Astrocyte (in vitro differentiated cells and primary cell): ENCODE measurements at regions not wholly inside any gene's neighbourhood (a gene's known extent, or its start where the extent isn't known, plus 50 kb on each side); places are given as distances from the start of the nearest gene placed in this dataset.

ENCODE experiments used
- DNase-seq: peaks from one replicate; pipeline ENCODE4 v3.0.0-alpha.2; 2010; ENCODE audit warnings: low read depth
- FAIRE-seq: peaks from 2 replicates; lab custom pipeline; 2011; peaks lifted over from hg19 to GRCh38; lab: Jason Lieb, UNC
- H2AFZ ChIP-seq: 2 replicates; pipeline ENCODE4 v1.6.0; 2012; ENCODE audit warnings: low read depth, low read length, inconsistent platforms
- H3K27ac ChIP-seq: 2 replicates; pipeline ENCODE4 v1.5.1; 2011; ENCODE audit warnings: low read depth, low read length, inconsistent platforms
- H3K27me3 ChIP-seq: 2 replicates; pipeline ENCODE4 v1.6.0; 2011; ENCODE audit warnings: low read length, inconsistent platforms; ENCODE audit not compliant: insufficient read depth
- H3K36me3 ChIP-seq: 2 replicates; pipeline ENCODE4 v1.5.1; 2011; ENCODE audit warnings: low read length, inconsistent platforms; ENCODE audit not compliant: insufficient read depth
- H3K4me1 ChIP-seq: 2 replicates; pipeline ENCODE4 v1.5.1; 2011; ENCODE audit warnings: low read length, inconsistent platforms; ENCODE audit not compliant: insufficient read depth
- H3K4me2 ChIP-seq: 2 replicates; pipeline ENCODE4 v1.6.0; 2012; ENCODE audit warnings: low read length, inconsistent platforms
- H3K4me3 ChIP-seq: 2 replicates; pipeline ENCODE4 v1.5.1; 2011; ENCODE audit warnings: low read depth, mild to moderate bottlenecking, low read length, inconsistent platforms; ENCODE audit not compliant: insufficient read depth
- H3K79me2 ChIP-seq: 2 replicates; pipeline ENCODE4 v1.6.0; 2012; ENCODE audit warnings: mild to moderate bottlenecking, low read length, inconsistent platforms; ENCODE audit not compliant: insufficient read depth
- H3K9ac ChIP-seq: 2 replicates; pipeline ENCODE4 v1.6.0; 2012; ENCODE audit warnings: mild to moderate bottlenecking, low read length, inconsistent platforms
- H3K9me3 ChIP-seq: 2 replicates; pipeline ENCODE4 v1.5.1; 2012; ENCODE audit warnings: low read depth, mild to moderate bottlenecking, low read length, inconsistent platforms; ENCODE audit not compliant: insufficient read depth
- H4K20me1 ChIP-seq: 2 replicates; pipeline ENCODE4 v1.6.0; 2012; ENCODE audit warnings: low read length, inconsistent platforms; ENCODE audit not compliant: insufficient read depth
- H3K27ac Mint-ChIP-seq: one replicate; pipeline ENCODE4 v1.8.0; 2021; ENCODE audit warnings: mild to moderate bottlenecking, mixed read lengths; ENCODE audit not compliant: unreplicated experiment
- H3K27me3 Mint-ChIP-seq: one replicate; pipeline ENCODE4 v1.8.0; 2021; ENCODE audit warnings: low read depth, mixed read lengths; ENCODE audit not compliant: unreplicated experiment
- H3K36me3 Mint-ChIP-seq: one replicate; pipeline ENCODE4 v1.8.0; 2021; ENCODE audit warnings: low read depth, mixed read lengths; ENCODE audit not compliant: unreplicated experiment
- H3K4me1 Mint-ChIP-seq: one replicate; pipeline ENCODE4 v1.8.0; 2021; ENCODE audit warnings: low read depth, mixed read lengths; ENCODE audit not compliant: unreplicated experiment
- H3K4me3 Mint-ChIP-seq: one replicate; pipeline ENCODE4 v1.8.0; 2021; ENCODE audit warnings: mild to moderate bottlenecking, moderate library complexity, mixed read lengths; ENCODE audit not compliant: unreplicated experiment
- H3K9me3 Mint-ChIP-seq: one replicate; pipeline ENCODE4 v1.8.0; 2021; ENCODE audit warnings: mild to moderate bottlenecking, mixed read lengths; ENCODE audit not compliant: unreplicated experiment
- EZH2 ChIP-seq: IDR thresholded peaks from 2 replicates; pipeline ENCODE4 v1.6.1; 2012; ENCODE audit warnings: mild to moderate bottlenecking, low read length, inconsistent platforms; ENCODE audit not compliant: insufficient read depth
- TF ChIP-seq, protein P1 (sequence below): IDR thresholded peaks from 2 replicates; pipeline ENCODE4 v1.5.1; 2011; ENCODE audit warnings: low read depth, mild to moderate bottlenecking, inconsistent platforms, low read length, moderate library complexity; ENCODE audit not compliant: insufficient read depth

GRCh38 chr2:4530231-4530630, 826.9 kb downstream of the DCDC2C start:
- Histone ChIP-seq H4K20me1 (no peaks in the 10 kb centered on the region), H3K4me3 (no peak overlapping the region), H3K27me3 (no peaks in the 10 kb centered on the region), H3K36me3 (no peaks in the 10 kb centered on the region), H3K9ac (no peak overlapping the region), H2AFZ (no peak overlapping the region), H3K4me2 (no peak overlapping the region), H3K27ac (no peak overlapping the region), H3K4me1 (no peaks in the 10 kb centered on the region), H3K79me2 (no peaks in the 10 kb centered on the region), H3K9me3 (no peaks in the 10 kb centered on the region)
- FAIRE-seq (no peak), DNase-seq (no peak)
- no peaks in the 10 kb centered on the region for H3K4me1 Mint-ChIP-seq
- no peaks in the 10 kb centered on the region for H3K36me3 Mint-ChIP-seq
- TF ChIP-seq, protein P1, sequence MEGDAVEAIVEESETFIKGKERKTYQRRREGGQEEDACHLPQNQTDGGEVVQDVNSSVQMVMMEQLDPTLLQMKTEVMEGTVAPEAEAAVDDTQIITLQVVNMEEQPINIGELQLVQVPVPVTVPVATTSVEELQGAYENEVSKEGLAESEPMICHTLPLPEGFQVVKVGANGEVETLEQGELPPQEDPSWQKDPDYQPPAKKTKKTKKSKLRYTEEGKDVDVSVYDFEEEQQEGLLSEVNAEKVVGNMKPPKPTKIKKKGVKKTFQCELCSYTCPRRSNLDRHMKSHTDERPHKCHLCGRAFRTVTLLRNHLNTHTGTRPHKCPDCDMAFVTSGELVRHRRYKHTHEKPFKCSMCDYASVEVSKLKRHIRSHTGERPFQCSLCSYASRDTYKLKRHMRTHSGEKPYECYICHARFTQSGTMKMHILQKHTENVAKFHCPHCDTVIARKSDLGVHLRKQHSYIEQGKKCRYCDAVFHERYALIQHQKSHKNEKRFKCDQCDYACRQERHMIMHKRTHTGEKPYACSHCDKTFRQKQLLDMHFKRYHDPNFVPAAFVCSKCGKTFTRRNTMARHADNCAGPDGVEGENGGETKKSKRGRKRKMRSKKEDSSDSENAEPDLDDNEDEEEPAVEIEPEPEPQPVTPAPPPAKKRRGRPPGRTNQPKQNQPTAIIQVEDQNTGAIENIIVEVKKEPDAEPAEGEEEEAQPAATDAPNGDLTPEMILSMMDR = no peak
- TF ChIP-seq EZH2 = no peak
- no peaks in the 10 kb centered on the region for H3K27me3 Mint-ChIP-seq
- no peak overlapping the region for H3K4me3 Mint-ChIP-seq
- no peak overlapping the region for H3K27ac Mint-ChIP-seq
- no peaks in the 10 kb centered on the region for H3K9me3 Mint-ChIP-seq

DNA sequence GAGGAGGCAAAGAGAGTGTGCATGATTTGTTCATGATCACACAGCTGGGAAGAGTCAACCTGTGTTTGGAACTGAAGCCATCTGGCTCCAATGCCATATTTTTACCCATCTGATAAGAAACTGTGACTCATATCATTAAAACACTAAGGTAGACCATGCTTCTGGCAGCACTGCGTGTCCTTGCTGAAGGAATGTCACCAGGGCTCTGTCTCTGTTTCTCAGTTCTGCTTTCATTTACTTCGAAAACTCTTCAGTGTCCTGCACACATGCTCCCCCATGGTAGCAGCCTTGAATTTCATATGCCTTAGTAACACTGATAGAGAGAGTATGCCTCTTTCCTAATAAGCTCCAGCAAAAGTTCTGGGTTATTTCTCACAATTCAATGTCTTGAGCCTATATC, 830.4 kb downstream of the DCDC2C start:
- no peak overlapping the region for H3K9ac ChIP-seq
- H2AFZ ChIP-seq = no peak overlapping the region
- H3K9me3 Mint-ChIP-seq = no peaks in the 10 kb centered on the region
- TF ChIP-seq, protein P1 = no peak
- no peak for TF ChIP-seq EZH2
- H3K4me3 ChIP-seq = no peak overlapping the region
- no peaks in the 10 kb centered on the region for H3K36me3 Mint-ChIP-seq
- H3K27ac Mint-ChIP-seq = no peak overlapping the region
- H3K27me3 ChIP-seq = no peaks in the 10 kb centered on the region
- no peaks in the 10 kb centered on the region for H3K79me2 ChIP-seq
- no peaks in the 10 kb centered on the region for H3K4me1 Mint-ChIP-seq
- no peaks in the 10 kb centered on the region for H4K20me1 ChIP-seq
- no peak overlapping the region for H3K27ac ChIP-seq
- H3K9me3 ChIP-seq = no peaks in the 10 kb centered on the region
- no peaks in the 10 kb centered on the region for H3K36me3 ChIP-seq
- H3K4me1 ChIP-seq = no peaks in the 10 kb centered on the region
- H3K4me3 Mint-ChIP-seq = no peak overlapping the region
- no peak overlapping the region for H3K4me2 ChIP-seq
- no peak for FAIRE-seq
- DNase-seq = no peak
- H3K27me3 Mint-ChIP-seq = no peaks in the 10 kb centered on the region

DNA sequence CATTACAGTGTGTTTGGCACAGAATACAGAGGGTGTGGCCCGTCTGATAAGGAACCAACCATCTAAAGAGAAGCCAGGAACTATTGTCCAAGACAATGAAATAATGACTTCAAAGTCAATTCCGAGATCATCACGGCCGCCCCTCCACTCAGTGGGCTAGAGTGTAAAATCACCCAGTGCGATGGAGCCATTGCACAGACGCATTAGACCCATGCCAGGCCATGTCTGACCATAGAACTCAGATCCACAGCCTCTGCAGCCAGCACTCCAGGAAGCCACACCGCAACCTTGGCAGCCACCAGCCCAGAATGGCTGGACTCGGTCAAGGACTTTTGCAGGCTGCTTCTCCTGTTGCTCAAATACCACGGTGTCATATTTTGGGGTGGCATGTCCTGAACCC, 835.7 kb downstream of the DCDC2C start:
- Mint-ChIP-seq H3K9me3 (peaks cover 2% of the 10 kb centered on the region), H3K27ac (no peak overlapping the region), H3K27me3 (no peaks in the 10 kb centered on the region), H3K36me3 (no peaks in the 10 kb centered on the region), H3K4me1 (no peaks in the 10 kb centered on the region), H3K4me3 (no peak overlapping the region)
- H4K20me1 ChIP-seq = no peaks in the 10 kb centered on the region
- H3K9ac ChIP-seq = no peak overlapping the region
- no peak overlapping the region for H3K27ac ChIP-seq
- no peaks in the 10 kb centered on the region for H3K79me2 ChIP-seq
- H3K4me3 ChIP-seq = no peak overlapping the region
- H3K27me3 ChIP-seq = no peaks in the 10 kb centered on the region
- no peak for DNase-seq
- TF ChIP-seq EZH2 = no peak
- TF ChIP-seq, protein P1 = no peak
- H2AFZ ChIP-seq = no peak overlapping the region
- FAIRE-seq = no peak
- H3K4me1 ChIP-seq = no peaks in the 10 kb centered on the region
- no peaks in the 10 kb centered on the region for H3K36me3 ChIP-seq
- no peak overlapping the region for H3K4me2 ChIP-seq
- H3K9me3 ChIP-seq = peaks cover 8% of the 10 kb centered on the region
